A673 (cell line): ENCODE measurements at regions not wholly inside any gene's neighbourhood (a gene's known extent, or its start where the extent isn't known, plus 50 kb on each side); places are given as distances from the start of the nearest gene placed in this dataset.

ENCODE experiments used
- EZH2 ChIP-seq: fragments of 200-600 bp; sonication (generic); IDR thresholded peaks from 2 replicates; pipeline ENCODE4 v1.6.1; 2017; ENCODE audit warnings: borderline replicate concordance, low read depth, mild to moderate bottlenecking, mixed read lengths, antibody characterized with exemption, low read length; ENCODE audit not compliant: poor library complexity, severe bottlenecking
- TF ChIP-seq, protein P1 (sequence below): fragments of 300-800, 200-600 bp; sonication (generic); conservative IDR thresholded peaks from 2 replicates; pipeline ENCODE4 v1.5.1; 2017; ENCODE audit warnings: low read depth, mild to moderate bottlenecking, antibody characterized with exemption, low read length, moderate library complexity, mixed read lengths

DNA sequence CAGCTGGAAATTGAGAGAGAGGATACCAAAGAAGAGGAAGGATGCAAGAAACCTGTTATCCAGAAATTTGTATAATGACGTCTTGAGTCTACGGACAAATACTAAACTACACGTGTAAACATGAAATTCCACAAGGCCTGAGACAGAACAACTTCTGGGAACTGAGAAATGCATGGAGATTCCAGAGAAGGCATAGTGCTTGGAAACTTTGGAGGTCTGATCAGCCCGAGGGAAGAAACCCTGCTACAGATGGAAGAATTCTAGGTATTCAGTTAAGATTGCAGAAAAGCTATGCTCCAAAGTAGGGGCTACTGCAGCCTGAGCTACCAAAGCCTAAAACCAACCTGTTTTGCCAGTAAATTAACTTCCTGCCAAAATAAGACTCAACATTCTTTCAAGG lies 120.4 kb downstream of the PDCL3 start:
- no peak for TF ChIP-seq EZH2
- TF ChIP-seq, protein P1, sequence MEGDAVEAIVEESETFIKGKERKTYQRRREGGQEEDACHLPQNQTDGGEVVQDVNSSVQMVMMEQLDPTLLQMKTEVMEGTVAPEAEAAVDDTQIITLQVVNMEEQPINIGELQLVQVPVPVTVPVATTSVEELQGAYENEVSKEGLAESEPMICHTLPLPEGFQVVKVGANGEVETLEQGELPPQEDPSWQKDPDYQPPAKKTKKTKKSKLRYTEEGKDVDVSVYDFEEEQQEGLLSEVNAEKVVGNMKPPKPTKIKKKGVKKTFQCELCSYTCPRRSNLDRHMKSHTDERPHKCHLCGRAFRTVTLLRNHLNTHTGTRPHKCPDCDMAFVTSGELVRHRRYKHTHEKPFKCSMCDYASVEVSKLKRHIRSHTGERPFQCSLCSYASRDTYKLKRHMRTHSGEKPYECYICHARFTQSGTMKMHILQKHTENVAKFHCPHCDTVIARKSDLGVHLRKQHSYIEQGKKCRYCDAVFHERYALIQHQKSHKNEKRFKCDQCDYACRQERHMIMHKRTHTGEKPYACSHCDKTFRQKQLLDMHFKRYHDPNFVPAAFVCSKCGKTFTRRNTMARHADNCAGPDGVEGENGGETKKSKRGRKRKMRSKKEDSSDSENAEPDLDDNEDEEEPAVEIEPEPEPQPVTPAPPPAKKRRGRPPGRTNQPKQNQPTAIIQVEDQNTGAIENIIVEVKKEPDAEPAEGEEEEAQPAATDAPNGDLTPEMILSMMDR, result no peak
